ENCODE measurements at regions not wholly inside any gene's neighbourhood (a gene's known extent, or its start where the extent isn't known, plus 50 kb on each side); places are given as distances from the start of the nearest gene placed in this dataset.

GRCh38 chr10:78742730-78743615 is 325.8 kb upstream of the ZMIZ1 start:
- DNase-seq (ENCODE audit: low spot score) = no peak

GRCh38 chr10:78744056-78744455 is 324.7 kb upstream of the ZMIZ1 start:
- DNase-seq (ENCODE audit: low spot score) = no peak

GRCh38 chr10:78744491-78745090 is 324.2 kb upstream of the ZMIZ1 start:
- DNase-seq (ENCODE audit: low spot score) = no peak

GRCh38 chr10:78745441-78745840 is 323.3 kb upstream of the ZMIZ1 start:
- DNase-seq (ENCODE audit: low spot score) = no peak

GRCh38 chr10:78746155-78746763 is 322.5 kb upstream of the ZMIZ1 start:
- DNase-seq (ENCODE audit: low spot score) = no peak

GRCh38 chr10:78747401-78748234 is 321.1 kb upstream of the ZMIZ1 start:
- no peak for DNase-seq (ENCODE audit: low spot score)

- no peak for DNase-seq (ENCODE audit: low spot score)
These were observed 320.6 kb upstream of the ZMIZ1 start for GRCh38 chr10:78748235-78748533.

- no peak for DNase-seq (ENCODE audit: low spot score)
These were observed 319.6 kb upstream of the ZMIZ1 start for GRCh38 chr10:78749200-78749599.

- no peak for DNase-seq (ENCODE audit: low spot score)
These were observed 318.9 kb upstream of the ZMIZ1 start for GRCh38 chr10:78749898-78750297.

GRCh38 chr10:78750418-78750817 is 318.3 kb upstream of the ZMIZ1 start:
- no peak for DNase-seq (ENCODE audit: low spot score)

GRCh38 chr10:78751716-78752115 is 317.1 kb upstream of the ZMIZ1 start:
- DNase-seq (ENCODE audit: low spot score) = no peak

GRCh38 chr10:78752221-78752620 is 316.5 kb upstream of the ZMIZ1 start:
- no peak for DNase-seq (ENCODE audit: low spot score)

- DNase-seq (ENCODE audit: low spot score) = no peak
These were observed 316.1 kb upstream of the ZMIZ1 start for GRCh38 chr10:78752708-78753107.

- DNase-seq (ENCODE audit: low spot score) = no peak
These were observed 314.3 kb upstream of the ZMIZ1 start for GRCh38 chr10:78754269-78755062.

- DNase-seq (ENCODE audit: low spot score) = no peak
These were observed 313.6 kb upstream of the ZMIZ1 start for GRCh38 chr10:78755063-78755701.

- DNase-seq (ENCODE audit: low spot score) = no peak
These were observed 312.8 kb upstream of the ZMIZ1 start for GRCh38 chr10:78755877-78756455.

GRCh38 chr10:78756604-78757343 is 312.0 kb upstream of the ZMIZ1 start:
- DNase-seq (ENCODE audit: low spot score) = peak; percentile 10

- no peak for DNase-seq (ENCODE audit: low spot score)
These were observed 311.3 kb upstream of the ZMIZ1 start for GRCh38 chr10:78757344-78757925.

- no peak for DNase-seq (ENCODE audit: low spot score)
These were observed 310.6 kb upstream of the ZMIZ1 start for GRCh38 chr10:78758176-78758575.
